ENCODE measurements at regions not wholly inside any gene's neighbourhood (a gene's known extent, or its start where the extent isn't known, plus 50 kb on each side); places are given as distances from the start of the nearest gene placed in this dataset.

- H3K9me3 Mint-ChIP-seq: no peaks in the 10 kb centered on the region; the same call in 1 of the 2 replicates
- H3K4me3 Mint-ChIP-seq: no peak overlapping the region
- no peak for TF ChIP-seq NFATC4 (CRISPR knock-in tag; IDR thresholded peaks at IDR 0.05)
- TF ChIP-seq ZMAT4 (CRISPR knock-in tag; IDR thresholded peaks at IDR 0.05): no peak
- no peak for TF ChIP-seq CTCF (IDR thresholded peaks at IDR 0.05)
- no peak for TF ChIP-seq ARID4B (CRISPR knock-in tag; IDR thresholded peaks at IDR 0.05; ENCODE audit: borderline replicate concordance)
- TF ChIP-seq MLX (CRISPR knock-in tag; IDR thresholded peaks at IDR 0.05): no peak
- no peak for TF ChIP-seq IRF1 (CRISPR knock-in tag; IDR thresholded peaks at IDR 0.05)
- no peak for TF ChIP-seq ATF3 (CRISPR knock-in tag; conservative IDR thresholded peaks at IDR 0.05)
- TF ChIP-seq MAX (CRISPR knock-in tag; IDR thresholded peaks at IDR 0.05): no peak
- no peak for TF ChIP-seq ATF6 (CRISPR knock-in tag; IDR thresholded peaks at IDR 0.05)
- CTCF ChIA-PET: no interaction called here
- DNase-seq (ENCODE audit: low spot score): no peak
- ATAC-seq: no peak
- H3K27ac Mint-ChIP-seq: no peak overlapping the region
- peaks cover 8% of the 10 kb centered on the region; the same call in 1 of the 2 replicates for H3K4me1 Mint-ChIP-seq
- no peaks in the 10 kb centered on the region for H3K36me3 Mint-ChIP-seq
- POLR2A ChIA-PET: no interaction called here
- no peaks in the 10 kb centered on the region for H3K27me3 Mint-ChIP-seq (ENCODE audit: low read depth)
Observed at GRCh38 chr5:25060575-25060974, 415.8 kb upstream of the CDH10 start.

- Mint-ChIP-seq H3K4me3 (no peak overlapping the region), H3K27ac (no peak overlapping the region), H3K27me3 (ENCODE audit: low read depth) (no peaks in the 10 kb centered on the region), H3K9me3 (peaks cover 4% of the 10 kb centered on the region; the same call in 1 of the 2 replicates), H3K36me3 (no peaks in the 10 kb centered on the region), H3K4me1 (0 out of 2 replicates have a peak, but pooled peaks cover 4% of the 10 kb centered on the region)
- ChIA-PET POLR2A (no interaction called here), CTCF (no interaction called here)
- DNase-seq (ENCODE audit: low spot score): no peak
- TF ChIP-seq HMGXB4 (CRISPR knock-in tag; IDR thresholded peaks at IDR 0.05) (no peak), ETV6 (CRISPR knock-in tag; IDR thresholded peaks at IDR 0.05) (no peak), MXD4 (CRISPR knock-in tag; IDR thresholded peaks at IDR 0.05; ENCODE audit: borderline replicate concordance) (no peak), NFATC4 (CRISPR knock-in tag; IDR thresholded peaks at IDR 0.05) (no peak), FOXJ3 (CRISPR knock-in tag; IDR thresholded peaks at IDR 0.05; ENCODE audit: borderline replicate concordance) (no peak), IRF2 (CRISPR knock-in tag; IDR thresholded peaks at IDR 0.05; ENCODE audit: borderline replicate concordance, low read depth) (no peak), NR1H2 (CRISPR knock-in tag; IDR thresholded peaks at IDR 0.05) (no peak), ATF1 (CRISPR knock-in tag; IDR thresholded peaks at IDR 0.05) (no peak), ZNF232 (CRISPR knock-in tag; IDR thresholded peaks at IDR 0.05) (no peak), E2F5 (CRISPR knock-in tag; IDR thresholded peaks at IDR 0.05) (no peak)
- ATAC-seq: no peak
Observed at GRCh38 chr5:25056836-25057235, 412.1 kb upstream of the CDH10 start.

All from WTC11 (cell line).